ENCODE measurements at regions not wholly inside any gene's neighbourhood (a gene's known extent, or its start where the extent isn't known, plus 50 kb on each side); places are given as distances from the start of the nearest gene placed in this dataset.
"Not testable (repeated sequence)": the region's sequence is repeated elsewhere in the genome, so short reads cannot be mapped to it uniquely, and the experiment has no call there.

GRCh38 chr4:112947616-112948015 lies 101.8 kb upstream of the ANK2 start:
- no peak for DNase-seq

DNA sequence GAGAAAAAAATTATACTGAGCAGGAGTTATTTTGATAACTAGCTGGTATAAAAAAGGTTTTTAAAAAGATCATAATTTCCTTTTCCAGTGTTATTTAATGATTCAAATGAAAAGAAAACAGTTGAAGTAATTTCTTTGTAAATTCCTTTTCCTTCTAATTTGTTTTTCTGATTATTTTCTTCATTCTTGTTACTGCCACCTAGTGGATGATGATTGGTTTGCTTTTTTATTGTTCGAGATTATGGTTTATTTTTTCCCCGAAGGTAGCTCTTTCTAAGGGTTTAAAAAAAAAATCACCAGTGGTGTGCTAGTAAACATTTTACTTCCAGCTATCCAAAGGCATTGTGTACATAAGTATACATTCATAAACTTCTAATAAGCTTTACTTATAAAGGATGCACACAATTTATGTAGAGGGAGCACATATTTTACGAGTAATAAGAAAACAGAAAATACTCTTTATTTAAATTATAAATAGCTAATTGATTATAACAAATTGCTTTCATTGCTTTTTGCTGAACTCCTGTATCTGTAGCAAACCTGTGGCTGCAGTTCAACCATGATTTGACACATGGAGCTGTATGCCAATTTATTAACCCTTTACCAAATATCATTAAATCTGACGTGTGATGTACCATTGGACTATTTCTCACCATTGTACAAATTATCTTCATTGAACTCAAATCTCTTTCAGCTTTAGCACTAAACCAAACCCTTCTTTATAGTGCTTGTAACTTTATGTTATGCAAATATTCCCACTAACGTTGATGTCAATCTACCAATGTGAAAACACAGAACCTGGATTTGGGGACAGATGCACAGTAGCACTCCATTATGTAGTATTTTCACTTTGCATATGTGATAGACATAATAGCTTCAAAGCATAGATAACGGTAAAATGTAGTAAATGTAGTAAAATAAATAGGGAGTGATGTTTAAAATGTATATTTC lies 97.8 kb upstream of the ANK2 start:
- no peak for DNase-seq

- DNase-seq, result no peak
These were observed 97.1 kb upstream of the ANK2 start for GRCh38 chr4:112952313-112952700.

DNA sequence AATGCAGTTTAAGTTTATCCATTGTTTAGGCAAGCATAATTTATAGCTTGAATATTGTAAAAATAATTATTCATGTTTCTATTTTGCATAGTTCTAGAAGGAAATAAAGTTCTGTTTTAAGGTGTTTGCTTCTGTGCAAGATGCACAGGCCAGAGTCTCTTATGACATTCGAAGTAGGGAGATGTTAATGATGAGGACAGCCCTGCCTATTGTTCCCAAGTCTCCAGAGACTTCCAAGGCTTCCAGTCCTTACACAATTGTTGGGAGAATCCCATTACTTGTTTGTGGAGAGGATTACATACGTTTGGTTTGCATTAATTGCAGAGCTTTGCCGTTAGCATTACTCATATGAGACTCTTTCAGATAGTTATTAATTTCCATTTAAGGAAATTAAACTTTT lies 96.2 kb upstream of the ANK2 start:
- DNase-seq, result no peak

DNA sequence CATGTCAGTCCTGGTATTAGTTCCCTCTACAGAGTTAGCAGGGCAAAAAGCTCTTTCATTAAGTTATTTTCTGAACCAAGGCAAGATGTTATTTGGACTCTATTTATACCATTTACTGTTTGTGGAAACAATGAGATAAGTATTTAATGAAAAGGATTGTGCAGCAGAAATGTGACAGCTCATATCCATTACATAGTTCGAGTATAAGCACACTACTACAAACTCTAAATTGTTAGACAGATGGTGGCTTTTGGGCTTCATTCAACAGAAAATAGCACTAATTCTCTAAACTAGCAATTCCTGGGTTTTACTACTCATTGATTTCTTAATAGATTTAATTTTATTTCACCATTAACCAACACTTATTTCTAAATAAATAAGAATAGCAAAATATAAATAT lies 95.2 kb upstream of the ANK2 start:
- DNase-seq, result no peak

- no peak for DNase-seq
These were observed 93.0 kb upstream of the ANK2 start for GRCh38 chr4:112956484-112956896.

- DNase-seq, result not testable (repeated sequence)
These were observed 91.7 kb upstream of the ANK2 start for GRCh38 chr4:112957764-112958163.

- DNase-seq, result no peak
These were observed 82.6 kb upstream of the ANK2 start for GRCh38 chr4:112966701-112967488.

GRCh38 chr4:112968451-112969159 lies 80.8 kb upstream of the ANK2 start:
- no peak for DNase-seq

GRCh38 chr4:112970903-112971302 lies 78.5 kb upstream of the ANK2 start:
- no peak for DNase-seq

- DNase-seq, result no peak
These were observed 75.7 kb upstream of the ANK2 start for GRCh38 chr4:112973750-112974251.

DNA sequence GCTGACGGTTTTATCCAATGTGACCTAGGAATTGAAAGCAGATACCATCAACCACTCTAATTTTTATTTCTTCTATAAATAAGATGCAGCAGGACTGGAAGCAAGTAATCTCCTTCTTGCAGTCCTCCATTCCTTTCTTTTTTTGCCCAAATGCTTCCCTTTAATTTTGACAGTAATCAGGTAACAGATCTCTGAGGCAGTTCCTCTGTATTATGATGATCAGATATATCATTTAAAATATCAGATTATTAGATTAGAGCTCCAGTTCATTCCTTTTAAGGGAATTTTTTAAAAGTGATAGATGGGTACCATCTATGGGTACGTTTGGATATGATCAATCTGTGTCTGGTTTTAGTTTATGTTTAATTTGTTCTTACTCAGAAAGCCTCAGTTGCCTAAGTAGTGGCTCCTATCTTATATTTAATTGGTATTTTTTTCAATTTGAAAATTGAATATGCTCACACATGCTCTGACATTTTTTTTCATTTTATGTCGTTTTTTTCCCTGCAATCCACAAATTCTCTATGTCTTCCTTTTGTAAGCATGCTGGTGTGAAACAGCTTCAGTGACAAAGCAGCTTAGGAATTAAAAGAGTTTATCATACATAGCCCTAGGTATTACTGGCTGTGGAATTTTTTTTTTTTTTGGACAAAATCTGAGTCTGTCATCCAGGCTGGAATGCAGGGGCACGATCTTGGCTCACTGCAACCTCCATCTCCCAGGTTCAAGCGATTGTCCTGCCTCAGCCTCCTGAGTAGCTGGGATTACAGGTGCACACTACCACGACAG lies 73.7 kb upstream of the ANK2 start:
- no peak for DNase-seq

DNA sequence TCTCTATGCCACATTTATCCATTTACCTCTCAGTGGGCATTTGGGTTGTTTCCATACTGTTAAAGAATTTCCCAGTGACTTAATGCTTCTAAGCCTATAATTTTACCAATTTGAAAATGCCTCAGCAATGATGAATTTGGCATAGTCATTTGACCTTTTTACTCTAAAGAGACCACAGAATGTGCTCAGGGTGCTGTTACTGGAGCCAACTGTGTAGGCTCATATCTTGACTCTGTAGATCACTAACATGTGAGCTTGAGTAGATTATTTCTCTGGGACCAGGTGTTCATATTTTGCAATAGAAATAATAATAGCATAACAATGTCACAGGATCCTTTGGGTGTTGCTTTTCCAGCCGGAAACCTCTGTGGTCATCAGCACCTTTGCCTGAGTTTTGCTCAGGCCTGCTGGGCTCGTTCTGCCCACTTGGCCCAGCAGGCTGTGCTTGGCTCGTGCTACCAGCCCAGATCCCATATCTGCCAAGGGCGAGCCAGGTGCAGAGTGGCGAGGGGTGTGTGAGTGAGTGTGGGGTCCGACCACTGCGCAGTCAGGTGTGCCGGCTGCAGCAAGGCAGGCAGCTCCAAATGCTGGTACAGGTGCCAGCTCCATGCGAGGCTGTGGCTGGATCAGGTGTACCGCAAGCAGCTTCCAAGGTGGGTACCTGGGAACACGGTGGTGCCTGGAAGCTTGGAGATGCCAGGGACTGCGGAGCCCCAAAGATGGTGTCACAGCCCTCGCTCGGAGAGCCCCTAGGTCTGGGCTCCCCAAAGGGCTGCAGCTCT lies 70.6 kb upstream of the ANK2 start:
- no peak for DNase-seq

GRCh38 chr4:112979881-112980421 lies 69.5 kb upstream of the ANK2 start:
- DNase-seq, result no peak

GRCh38 chr4:112982680-112983079 lies 66.8 kb upstream of the ANK2 start:
- DNase-seq, result no peak

DNA sequence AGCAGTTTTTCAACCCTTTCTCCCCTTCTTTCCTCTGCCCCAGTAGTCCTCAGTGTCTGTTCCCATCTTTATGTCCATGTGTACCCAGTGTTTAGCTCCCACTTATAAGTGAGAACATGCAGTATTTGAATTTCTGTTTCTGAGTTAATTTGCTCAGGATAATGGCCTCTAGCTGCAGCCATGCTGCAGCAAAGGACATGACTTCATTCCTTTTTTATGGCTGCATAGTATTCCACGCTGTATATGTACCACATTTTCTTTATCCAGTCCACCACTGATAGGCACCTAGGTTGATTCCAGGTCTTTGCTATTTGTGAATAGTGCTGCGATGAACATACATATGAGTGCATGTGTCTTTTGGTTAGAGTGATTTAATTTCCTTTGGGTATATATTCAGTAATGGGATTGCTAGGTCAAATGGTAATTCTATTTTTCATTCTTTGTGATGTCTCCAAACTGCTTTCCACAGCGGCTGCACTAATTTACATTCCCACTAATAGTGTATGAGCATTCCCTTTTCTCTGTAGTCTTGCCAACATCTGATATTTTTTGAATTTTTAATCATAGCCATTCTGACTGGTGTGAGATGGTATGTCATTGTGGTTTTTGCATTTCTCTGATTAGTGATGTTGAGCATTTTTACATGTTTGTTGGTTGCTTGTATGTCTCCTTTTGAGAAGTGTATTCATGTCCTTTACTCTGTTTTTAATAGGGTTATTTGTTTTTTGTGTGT lies 54.6 kb upstream of the ANK2 start:
- no peak for DNase-seq

All from left kidney (tissue), 1 donor.